HepG2 (cell line): ENCODE measurements at regions not wholly inside any gene's neighbourhood (a gene's known extent, or its start where the extent isn't known, plus 50 kb on each side); places are given as distances from the start of the nearest gene placed in this dataset.

ENCODE experiments used
- CAMTA2 ChIP-seq: sonication (generic); formaldehyde crosslinking; IDR thresholded peaks from 2 replicates; pipeline ENCODE4 v1.4.0; 2020; ENCODE audit warnings: mild to moderate bottlenecking, missing genetic modification reagents, borderline replicate concordance
- GABPB1 ChIP-seq: IDR thresholded peaks from 2 replicates; pipeline ENCODE4 v1.6.1; 2016; ENCODE audit warnings: mild to moderate bottlenecking, missing genetic modification reagents, moderate library complexity, missing compliant biosample characterization
- HNRNPL ChIP-seq: fragments of 200-400 bp; formaldehyde crosslinking; IDR thresholded peaks from 2 replicates; pipeline ENCODE4 v1.6.1; 2017; ENCODE audit warnings: mild to moderate bottlenecking, low read depth, low read length
- MAZ ChIP-seq, 2 experiments: sonication (generic) in 1 of 2; formaldehyde crosslinking in 1 of 2; IDR thresholded peaks; 2 replicates each; pipeline versions ENCODE4 v1.5.0 to v1.6.1; 2012 to 2020; ENCODE audit warnings: low read depth in 2 of 2, mild to moderate bottlenecking in 2 of 2, borderline replicate concordance in 1 of 2, improper control_type of control experiment in 1 of 2, low read length in 1 of 2, missing genetic modification reagents in 1 of 2, moderate library complexity in 1 of 2
- NFKB2 ChIP-seq: sonication (generic); formaldehyde crosslinking; IDR thresholded peaks from 2 replicates; pipeline ENCODE4 v1.4.0; 2020; ENCODE audit warnings: missing genetic modification reagents, borderline replicate concordance
- PBX3 ChIP-seq: sonication (generic); formaldehyde crosslinking; IDR thresholded peaks from 2 replicates; pipeline ENCODE4 v1.8.1; 2023; ENCODE audit warnings: missing genetic modification reagents, inconsistent platforms, borderline replicate concordance
- POLR2A ChIP-seq, 2 experiments: IDR thresholded peaks; 2 replicates each; pipeline ENCODE4 v1.6.1; 2011; ENCODE audit warnings: low read depth in 2 of 2, low read length in 2 of 2, mild to moderate bottlenecking in 1 of 2, moderate library complexity in 1 of 2; ENCODE audit not compliant: insufficient read depth in 1 of 2
- ZNF644 ChIP-seq: IDR thresholded peaks from 2 replicates; pipeline ENCODE4 v1.6.1; 2016; ENCODE audit warnings: low read depth
- ZNF660 ChIP-seq: sonication (generic); formaldehyde crosslinking; IDR thresholded peaks from 2 replicates; pipeline ENCODE4 v1.5.1; 2020; ENCODE audit warnings: mild to moderate bottlenecking, low read depth, missing genetic modification reagents, borderline replicate concordance
- ZNF790 ChIP-seq: sonication (generic); formaldehyde crosslinking; IDR thresholded peaks from 2 replicates; pipeline ENCODE4 v1.8.0; 2022; ENCODE audit warnings: missing genetic modification reagents, mild to moderate bottlenecking, borderline replicate concordance
- TF ChIP-seq, protein P1 (sequence below): sonication (generic); formaldehyde crosslinking; IDR thresholded peaks from 2 replicates; pipeline ENCODE4 v1.4.0; 2020; ENCODE audit warnings: missing genetic modification reagents, low read depth, mild to moderate bottlenecking, borderline replicate concordance
- TF ChIP-seq, protein P2 (sequence below): sonication (generic); formaldehyde crosslinking; IDR thresholded peaks from 2 replicates; pipeline ENCODE4 v1.5.0; 2020; ENCODE audit warnings: mild to moderate bottlenecking, missing genetic modification reagents, moderate library complexity

GRCh38 chr3:59440285-59441028, 390.6 kb upstream of the CFAP20DC start:
- TF ChIP-seq POLR2A (IDR thresholded peaks at IDR 0.05; ENCODE audit: insufficient read depth in 1 of 2, low read depth in 2 of 2, low read length in 2 of 2) (no peak), GABPB1 (no peak), ZNF790 (CRISPR knock-in tag) (no peak), NFKB2 (no peak), HNRNPL (no peak), MAZ (IDR thresholded peaks at IDR 0.05; ENCODE audit: borderline replicate concordance, low read depth, low read length) (no peak), MAZ (CRISPR knock-in tag; IDR thresholded peaks at IDR 0.05; ENCODE audit: low read depth) (no peak), CAMTA2 (CRISPR knock-in tag) (no peak), ZNF644 (CRISPR knock-in tag) (no peak), ZNF660 (CRISPR knock-in tag) (no peak), PBX3 (CRISPR knock-in tag) (no peak)
- TF ChIP-seq, protein P1, sequence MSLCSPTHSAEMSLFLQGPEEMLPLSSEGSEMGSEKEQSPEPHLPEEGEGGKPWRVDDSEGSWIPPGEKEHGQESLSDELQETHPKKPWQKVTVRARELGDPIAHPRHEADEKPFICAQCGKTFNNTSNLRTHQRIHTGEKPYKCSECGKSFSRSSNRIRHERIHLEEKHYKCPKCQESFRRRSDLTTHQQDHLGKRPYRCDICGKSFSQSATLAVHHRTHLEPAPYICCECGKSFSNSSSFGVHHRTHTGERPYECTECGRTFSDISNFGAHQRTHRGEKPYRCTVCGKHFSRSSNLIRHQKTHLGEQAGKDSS (CRISPR knock-in tag) = no peak
- TF ChIP-seq, protein P2, sequence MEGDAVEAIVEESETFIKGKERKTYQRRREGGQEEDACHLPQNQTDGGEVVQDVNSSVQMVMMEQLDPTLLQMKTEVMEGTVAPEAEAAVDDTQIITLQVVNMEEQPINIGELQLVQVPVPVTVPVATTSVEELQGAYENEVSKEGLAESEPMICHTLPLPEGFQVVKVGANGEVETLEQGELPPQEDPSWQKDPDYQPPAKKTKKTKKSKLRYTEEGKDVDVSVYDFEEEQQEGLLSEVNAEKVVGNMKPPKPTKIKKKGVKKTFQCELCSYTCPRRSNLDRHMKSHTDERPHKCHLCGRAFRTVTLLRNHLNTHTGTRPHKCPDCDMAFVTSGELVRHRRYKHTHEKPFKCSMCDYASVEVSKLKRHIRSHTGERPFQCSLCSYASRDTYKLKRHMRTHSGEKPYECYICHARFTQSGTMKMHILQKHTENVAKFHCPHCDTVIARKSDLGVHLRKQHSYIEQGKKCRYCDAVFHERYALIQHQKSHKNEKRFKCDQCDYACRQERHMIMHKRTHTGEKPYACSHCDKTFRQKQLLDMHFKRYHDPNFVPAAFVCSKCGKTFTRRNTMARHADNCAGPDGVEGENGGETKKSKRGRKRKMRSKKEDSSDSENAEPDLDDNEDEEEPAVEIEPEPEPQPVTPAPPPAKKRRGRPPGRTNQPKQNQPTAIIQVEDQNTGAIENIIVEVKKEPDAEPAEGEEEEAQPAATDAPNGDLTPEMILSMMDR = no peak
